GM21825 (cell line): ENCODE measurements at regions not wholly inside any gene's neighbourhood (a gene's known extent, or its start where the extent isn't known, plus 50 kb on each side); places are given as distances from the start of the nearest gene placed in this dataset.
"Not testable (repeated sequence)": the region's sequence is repeated elsewhere in the genome, so short reads cannot be mapped to it uniquely, and the experiment has no call there.

Experiments used
- ATAC-seq: cut with Tn5 transposase; IDR thresholded peaks from one replicate; pipeline ENCODE4 v1.9.1; 2021; ENCODE audit warnings: mild to moderate bottlenecking, moderate library complexity; ENCODE audit not compliant: unreplicated experiment

DNA sequence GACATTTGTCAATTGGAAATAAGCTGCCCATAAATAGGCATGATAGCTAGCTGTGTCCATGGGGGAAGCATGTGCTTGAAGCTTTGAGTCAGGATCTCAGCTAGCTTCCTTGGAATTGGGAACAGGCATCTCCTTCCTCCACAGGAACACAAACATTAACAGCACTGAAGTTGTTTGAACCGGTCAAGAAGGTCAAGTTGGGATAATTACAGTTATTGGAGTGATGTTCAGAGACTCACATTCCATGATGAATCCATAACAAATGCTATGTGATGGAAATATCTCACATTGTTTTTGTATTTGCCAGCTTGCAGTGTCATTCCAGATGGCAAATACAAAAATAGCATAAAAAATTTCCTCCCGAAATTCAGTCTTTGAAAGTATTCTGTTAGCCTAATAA is 347.6 kb upstream of the SMIM21 start:
- no peak for ATAC-seq

DNA sequence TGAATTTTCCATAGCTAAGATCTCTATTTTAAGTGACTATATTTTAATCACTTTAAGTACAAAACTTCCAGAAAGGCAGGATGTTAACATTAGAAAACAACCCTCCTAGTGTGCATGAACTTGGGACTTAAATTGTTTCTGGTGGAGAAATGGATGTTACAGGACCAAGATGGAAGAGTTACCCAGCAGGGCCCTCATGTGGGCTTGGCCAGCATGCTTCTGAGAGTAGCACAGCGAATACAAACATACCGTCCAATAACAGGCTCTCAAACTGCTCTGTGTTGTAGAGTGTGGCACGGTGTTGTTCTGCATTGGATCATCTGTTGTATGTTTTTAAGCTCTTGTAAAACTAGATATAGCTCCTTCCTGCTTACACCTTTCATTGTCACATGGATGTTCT is 346.1 kb upstream of the SMIM21 start:
- ATAC-seq, result no peak

DNA sequence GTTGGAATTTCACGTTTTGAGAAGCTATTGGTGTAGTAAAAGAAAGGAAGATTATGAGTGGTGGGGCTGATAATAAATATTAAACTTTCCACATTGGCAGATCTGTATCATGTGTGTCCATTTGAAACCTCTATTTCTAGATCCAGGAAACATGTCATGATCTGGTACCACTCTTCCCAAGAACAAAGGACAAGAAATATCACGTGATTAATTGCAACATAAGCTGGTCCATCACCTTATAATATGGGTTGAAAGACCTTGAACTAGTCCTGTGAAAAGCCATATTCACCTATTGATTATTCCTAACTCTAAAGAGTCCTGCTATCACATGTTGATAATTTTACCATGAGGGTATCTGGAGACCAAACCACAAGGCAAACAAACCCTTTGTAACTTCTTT is 335.3 kb upstream of the SMIM21 start:
- ATAC-seq, result no peak

DNA sequence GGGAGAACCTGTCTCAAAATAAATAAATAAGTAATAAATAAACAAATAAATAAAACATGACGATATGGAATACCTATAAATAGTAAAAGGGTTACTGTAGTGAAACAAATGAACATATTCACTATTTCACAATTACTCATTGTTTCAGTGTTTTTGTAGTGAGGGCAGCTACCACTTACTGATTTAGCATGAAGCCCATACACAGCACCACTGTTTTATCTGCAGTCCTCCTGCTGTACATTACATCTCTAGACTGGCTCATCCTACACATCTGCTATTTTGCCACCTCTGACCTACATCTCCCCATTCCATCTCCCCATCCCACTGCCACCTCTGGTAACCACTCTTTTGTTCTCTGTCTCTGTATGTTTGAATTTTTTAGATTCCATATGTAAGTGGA is 332.7 kb upstream of the SMIM21 start:
- no peak for ATAC-seq

DNA sequence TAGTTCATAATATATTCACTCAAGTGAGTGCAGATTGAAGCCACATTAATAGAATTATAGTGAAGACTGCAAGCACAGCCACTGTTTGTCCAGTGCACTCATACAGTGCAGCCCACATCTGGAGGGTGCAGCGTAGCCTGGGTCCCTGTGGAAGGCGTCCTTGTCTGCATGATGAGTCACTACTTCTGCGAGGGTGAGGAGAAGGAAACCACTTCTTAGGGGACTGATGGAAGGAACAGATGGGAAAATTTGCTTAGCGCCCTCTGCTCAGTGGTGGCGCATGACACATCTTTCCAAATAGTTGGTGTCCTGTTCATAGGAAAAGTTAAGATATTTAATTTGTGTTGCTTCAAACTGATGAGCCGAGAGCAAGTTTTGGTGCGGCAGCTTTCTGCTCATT is 330.4 kb upstream of the SMIM21 start:
- no peak for ATAC-seq

DNA sequence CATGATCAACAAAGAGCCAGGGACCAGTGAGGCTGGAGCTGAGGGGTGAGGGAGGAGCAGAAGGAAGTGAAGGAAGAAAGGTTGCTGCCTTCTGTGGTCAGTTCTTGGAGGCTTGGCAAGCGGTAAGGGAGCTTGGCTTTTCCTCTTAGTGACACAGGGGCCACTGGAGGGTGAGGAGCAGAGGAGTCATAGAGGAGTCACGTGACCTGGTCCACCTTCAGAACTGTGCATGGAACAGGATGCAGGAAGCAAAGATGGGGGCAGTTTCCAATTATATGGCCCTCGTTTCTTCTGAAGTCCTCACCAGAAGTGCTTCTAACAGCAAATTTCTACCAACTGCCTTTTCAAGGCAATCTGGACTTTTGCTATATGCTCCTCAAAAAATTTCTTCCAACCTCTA is 326.9 kb upstream of the SMIM21 start:
- no peak for ATAC-seq

DNA sequence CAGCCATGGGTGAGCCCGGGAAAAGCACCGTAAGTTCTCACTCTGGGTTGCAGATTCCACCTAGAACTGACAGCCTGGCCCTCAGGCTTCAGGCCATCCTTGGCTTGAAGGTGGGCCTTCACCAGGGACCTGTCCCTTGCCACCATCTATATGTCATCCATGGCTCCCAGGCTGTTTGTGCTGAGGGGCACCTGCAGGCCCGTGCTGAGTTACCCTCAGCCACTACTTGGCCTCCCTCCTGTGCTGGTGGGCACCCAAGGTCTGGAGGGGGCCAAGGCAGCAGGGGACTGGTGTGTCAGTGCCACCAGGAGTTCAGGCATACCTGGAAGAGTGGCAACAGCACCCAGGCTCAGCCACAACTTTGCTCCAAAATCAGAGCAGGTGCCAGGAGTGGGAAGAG is 326.2 kb upstream of the SMIM21 start:
- no peak for ATAC-seq

DNA sequence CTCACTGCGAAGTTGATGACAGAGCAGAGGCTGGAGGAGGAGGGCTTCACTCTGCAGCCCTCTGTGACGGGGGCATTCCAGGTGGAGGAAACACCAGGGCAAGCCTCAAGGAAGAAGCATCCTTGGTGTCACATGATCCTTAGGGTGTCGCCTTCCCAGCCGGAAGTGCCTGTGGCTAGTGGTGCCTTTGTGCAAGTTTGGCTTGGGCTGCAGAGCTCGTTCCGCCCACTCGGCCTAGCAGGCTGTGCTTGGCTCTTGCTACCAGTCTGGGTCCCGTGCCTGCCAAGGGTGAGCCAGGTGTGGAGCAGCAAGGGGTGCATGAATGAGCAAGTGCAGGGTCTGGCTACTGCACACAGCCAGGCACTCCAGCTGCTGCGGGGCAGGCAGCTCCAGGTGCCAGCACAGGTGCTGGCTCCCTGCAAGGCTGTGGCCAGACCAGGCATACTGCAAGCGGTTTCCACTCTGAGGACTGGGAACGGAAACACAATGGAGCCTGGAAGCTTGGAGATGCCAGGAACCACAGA is 325.3 kb upstream of the SMIM21 start:
- no peak for ATAC-seq

DNA sequence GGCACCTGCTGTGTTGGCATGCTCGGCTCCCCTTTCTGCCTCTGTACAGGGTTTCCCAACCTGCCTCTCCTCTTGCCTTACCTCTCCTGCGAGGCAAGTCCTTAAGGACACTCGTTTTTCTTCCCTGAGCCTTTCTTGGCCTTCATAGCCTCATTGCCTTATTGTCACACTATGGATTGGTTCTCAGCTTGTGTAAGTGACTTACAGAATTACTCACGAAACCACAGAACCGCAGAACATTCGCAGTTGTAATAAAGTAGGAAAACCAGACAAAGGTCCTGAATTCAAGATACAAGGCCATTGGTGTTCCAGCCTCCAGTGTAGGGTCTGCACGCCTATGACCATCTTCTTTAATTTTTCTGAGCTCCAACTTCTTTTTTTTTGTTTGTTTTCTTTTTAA is 317.6 kb upstream of the SMIM21 start:
- ATAC-seq, result no peak

DNA sequence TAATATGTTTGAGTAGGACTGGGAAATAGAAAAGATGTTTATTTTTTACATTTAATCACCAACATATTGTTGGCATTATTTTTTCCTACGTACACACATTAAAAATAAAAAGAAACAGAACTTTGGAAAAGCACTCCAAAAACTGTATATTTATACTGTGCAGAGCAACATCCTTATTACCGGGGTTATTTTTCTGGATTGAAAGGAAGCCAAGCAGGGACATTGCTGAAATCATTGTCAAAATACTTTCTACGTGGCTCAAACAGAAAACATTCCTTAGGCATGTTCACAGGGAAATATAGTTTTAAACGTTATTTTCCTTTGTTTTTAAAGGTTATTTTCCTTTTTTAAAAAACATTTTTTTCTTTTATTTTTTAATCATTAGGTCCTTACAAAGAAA is 315.0 kb upstream of the SMIM21 start:
- ATAC-seq, result no peak

DNA sequence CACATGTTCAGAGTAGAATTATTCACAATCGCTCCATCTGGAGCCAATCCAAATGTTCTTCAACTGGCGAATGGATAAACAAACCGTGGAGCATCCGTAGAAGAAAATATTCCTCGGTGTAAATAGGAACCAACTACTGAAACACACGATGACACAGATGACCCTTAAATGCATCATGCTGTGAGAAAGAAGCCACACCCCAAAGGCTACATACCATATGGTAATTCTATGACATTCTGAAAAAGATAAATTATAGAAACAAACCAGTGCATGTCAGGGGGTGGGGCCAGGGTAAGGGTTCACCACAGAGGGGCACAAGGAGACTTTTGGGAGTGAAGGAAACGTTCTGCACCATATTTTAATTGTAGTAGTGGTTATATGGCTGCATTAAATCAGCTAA is 312.2 kb upstream of the SMIM21 start:
- no peak for ATAC-seq

DNA sequence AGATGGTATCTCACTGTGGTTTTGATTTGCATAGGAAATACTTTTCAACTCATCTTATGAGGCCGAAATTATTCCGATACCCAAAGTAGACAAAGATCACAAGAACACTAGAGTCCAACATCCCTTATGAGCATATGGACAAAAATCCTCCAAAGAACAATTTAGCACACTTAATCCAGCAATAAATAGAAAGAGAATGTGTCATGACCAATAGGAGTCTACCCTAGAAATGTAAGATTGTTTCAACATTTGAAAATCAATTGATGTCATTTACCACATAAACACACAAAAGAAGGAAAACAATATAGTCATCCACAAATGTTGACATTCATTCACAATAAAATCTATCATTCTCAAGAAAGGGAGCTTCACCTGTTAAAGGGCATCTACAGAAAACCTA is 307.8 kb upstream of the SMIM21 start:
- ATAC-seq, result no peak

DNA sequence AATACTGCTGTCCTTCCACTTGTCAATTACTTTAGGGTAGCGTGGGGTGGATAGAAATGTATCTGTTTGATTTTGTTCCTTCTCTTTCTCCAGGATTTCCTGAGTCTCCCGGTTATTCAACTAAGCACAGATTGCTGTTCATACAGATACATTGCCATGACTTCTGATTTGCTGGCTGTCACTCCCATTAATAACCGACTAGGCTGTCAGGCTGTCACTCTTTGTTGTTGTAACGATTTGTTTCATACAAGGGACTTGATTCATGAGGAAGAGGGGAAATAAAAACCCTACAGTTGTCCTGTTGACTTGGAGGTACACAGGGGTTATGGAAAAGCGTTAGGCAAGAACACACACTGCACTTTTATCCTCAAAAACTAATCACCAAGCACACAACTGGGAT is 302.7 kb upstream of the SMIM21 start:
- ATAC-seq, result no peak

DNA sequence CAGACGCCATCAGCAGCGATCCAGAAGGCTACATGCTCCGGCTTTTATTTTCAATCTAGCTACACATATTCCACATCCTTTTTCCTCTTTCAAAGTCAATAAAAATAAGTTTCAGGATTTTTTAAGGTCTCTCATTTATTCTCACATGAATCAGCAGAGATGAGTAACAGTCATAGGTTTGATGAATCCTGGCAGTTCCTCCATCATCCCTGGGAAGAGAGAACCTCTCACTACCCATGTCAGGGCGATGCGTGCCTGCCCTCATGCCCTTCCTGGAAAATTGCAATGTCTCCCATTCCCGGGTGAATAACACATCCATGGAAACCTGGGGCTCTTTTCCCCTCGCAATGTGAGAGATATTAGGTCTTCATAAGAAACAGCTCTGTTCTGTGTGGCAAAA is 301.1 kb upstream of the SMIM21 start:
- ATAC-seq, result no peak

DNA sequence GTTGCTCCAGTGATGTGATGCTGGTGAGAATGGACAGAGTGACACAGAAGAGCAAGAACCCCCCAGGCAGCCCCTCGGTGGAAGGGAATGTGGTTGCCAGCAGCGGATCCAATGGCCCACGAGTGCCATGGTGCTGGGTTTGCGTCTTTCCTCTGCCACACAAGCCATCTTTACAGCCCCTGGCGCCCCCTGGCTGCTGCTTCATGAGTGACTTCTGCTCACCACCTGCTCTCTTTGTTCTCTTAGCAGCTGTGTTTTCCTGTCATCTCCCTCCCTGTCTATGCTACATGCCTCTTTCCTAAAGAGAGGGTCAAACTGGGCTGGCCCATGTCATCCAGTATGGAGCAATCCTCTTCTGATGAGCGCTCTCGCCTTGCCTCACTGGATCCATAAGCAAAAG is 300.0 kb upstream of the SMIM21 start:
- ATAC-seq, result no peak

DNA sequence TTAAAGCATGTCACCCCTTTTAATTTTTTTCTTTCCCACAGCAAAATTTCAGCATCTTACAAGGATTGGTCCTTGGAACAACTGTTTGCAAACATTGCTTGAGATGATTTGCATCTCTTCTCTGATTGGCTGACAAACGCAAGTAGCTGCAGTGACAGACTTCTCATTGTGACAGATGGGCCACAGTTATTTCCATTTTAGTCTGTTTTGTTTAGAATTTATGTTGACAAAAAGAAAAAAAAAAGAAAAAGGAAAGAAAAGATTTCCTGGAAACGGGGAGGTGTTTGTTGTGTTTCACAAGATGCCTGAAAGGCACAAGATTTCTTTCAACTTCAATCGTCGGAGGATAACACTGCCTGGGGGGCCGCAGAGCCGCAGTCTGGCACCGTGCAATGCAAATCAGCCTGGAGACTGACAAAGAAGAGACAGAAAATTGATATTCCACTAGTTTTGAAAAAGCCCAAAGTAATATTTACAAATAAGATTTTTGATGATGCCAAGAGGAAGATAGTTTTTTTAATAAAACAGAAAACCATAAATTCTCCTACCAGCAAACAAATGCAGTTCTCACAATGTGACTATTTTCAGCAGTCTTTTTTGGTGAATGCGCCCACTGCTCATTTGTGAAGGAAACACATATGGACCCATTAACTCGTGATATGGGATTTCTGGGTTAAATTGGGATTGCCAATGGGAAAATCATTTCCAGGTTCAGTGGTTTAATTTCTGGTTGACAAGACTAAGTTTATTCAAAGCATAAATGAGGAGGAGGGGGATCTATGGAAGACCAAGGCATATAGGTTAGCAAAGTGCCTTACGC is 296.2 kb upstream of the SMIM21 start:
- no peak for ATAC-seq

DNA sequence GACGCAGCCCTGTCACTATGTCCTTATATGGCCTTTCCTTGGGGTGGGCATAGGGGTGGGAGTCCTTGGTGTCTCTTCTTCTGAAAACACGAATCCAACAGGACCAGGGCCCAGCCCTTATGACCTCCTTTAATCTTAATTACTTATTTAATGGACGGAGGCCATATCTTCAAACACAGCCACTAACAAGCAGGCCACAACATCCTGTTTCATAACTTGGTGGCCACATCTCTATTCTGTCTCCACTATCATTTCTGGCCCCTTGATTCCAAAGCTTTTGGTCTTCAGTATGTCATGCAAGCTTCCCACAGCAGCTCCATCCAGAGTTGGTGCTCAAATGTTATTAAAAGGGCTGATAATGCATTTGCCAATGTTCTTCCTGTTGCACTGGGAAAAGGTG is 287.3 kb upstream of the SMIM21 start:
- no peak for ATAC-seq

DNA sequence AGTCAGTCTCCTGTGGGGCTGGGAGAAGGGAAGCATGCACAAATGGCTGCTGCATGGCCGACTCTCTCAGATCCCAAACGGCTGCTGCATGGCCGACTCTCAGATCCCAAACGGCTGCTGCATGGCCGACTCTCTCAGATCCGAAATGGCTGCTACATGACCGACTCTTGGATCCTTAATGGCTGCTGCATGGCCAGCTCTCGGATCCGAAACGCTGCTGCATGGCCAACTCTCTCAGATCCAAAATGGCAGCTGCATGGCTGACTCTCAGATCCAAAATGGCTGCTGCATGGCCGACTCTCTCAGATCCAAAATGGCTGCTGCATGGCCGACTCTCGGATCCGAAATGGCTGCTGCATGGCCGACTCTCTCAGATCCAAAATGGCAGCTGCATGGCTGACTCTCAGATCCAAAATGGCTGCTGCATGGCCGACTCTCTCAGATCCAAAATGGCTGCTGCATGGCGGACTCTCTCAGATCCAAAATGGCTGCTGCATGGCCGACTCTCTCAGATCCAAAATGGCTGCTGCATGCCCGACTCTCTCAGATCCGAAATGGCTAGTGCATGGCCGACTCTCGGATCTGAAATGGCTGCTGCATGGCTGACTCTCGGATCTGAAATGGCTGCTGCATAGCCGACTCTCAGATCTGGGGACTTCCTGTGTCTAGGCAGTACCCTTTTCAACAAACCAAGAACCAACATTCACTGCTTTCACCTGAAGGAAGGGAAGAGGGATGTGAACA is 284.8 kb upstream of the SMIM21 start:
- not testable (repeated sequence) for ATAC-seq

DNA sequence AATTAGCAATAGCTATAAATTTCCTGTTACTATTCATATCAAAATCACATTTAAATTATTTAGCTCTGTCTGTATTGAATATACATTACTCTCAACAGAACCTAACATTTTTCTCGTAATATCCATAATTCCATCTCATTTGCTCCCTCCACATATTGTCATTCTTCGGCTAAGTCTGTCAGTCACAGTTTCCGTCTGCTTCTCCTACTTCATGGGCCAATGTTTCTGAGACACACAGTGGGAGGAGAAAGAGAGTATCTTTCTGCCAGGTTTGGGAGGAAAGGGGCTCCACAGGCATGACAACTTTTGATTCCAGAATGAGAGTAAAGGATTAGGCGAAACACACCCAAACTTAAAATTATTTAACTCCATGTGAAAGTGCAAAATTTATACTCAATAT is 273.1 kb upstream of the SMIM21 start:
- no peak for ATAC-seq

DNA sequence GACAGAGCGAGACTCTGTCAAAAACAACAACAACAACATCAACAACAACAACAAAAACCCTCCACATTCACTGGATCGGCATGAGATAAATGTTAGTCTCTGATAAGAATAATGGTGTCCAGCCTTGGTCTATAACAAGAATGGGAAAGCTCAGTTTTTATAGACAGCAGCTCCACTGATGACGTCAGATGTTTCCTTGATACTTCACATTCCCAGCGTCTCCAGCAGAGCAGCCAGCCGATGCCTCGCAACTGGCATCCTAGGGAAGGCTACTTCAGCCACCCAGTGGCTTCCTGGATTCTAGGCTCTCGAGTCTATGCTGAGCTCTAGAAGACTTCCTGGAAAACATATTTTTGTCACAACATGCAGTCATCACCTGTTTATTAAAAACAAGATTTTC is 271.4 kb upstream of the SMIM21 start:
- no peak for ATAC-seq

DNA sequence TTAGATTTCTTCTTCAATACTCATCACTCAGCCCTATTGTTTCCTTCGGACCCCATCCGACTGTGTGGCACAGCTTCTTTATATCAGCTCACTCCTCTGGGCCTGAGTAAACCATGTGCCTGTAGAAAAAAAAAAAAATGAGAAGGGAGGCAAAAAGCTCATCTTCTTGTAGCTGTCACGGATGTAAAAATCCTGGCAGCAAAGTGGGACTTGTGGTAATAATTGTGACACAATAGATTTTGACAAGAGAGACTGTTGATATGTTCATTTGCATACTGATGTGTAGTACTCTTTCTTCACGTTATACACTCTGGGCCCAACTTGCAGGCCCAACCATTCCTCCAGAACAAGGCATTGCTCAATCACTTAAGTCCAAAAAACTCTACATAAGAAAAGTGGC is 270.0 kb upstream of the SMIM21 start:
- ATAC-seq, result no peak

DNA sequence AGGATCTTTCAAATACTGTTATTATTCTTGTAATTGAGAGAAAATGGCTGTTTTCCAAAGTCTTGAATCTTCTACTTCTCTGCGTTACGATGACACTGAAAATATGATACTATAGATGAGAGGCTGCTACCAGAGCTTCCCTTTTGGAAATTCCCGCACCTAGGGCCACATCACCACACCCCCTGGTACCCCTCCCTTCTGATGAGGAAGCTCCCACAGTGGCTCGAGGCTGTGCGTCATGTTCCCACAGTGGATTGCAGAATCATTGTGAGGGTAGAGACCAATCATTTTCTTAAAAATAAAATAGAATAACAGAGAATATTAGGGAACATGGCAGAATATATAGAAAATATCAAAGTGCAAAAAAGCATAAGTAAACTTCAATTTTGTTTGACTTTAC is 268.9 kb upstream of the SMIM21 start:
- ATAC-seq, result no peak
